OCI-LY1 (cell line): ENCODE measurements at regions not wholly inside any gene's neighbourhood (a gene's known extent, or its start where the extent isn't known, plus 50 kb on each side); places are given as distances from the start of the nearest gene placed in this dataset.

Experiments used
- CTCF ChIP-seq: fragments of 200-600 bp; sonication (generic), shearing (Covaris generic); IDR thresholded peaks from 2 replicates; pipeline ENCODE4 v1.5.1; 2017; ENCODE audit warnings: mild to moderate bottlenecking, antibody characterized with exemption, low read length, moderate library complexity, mixed read lengths
- EZH2 ChIP-seq: fragments of 200-600 bp; sonication (generic), shearing (Covaris generic); IDR thresholded peaks from 2 replicates; pipeline ENCODE4 v1.8.0; 2017; ENCODE audit warnings: borderline replicate concordance, mixed run types, mild to moderate bottlenecking, antibody characterized with exemption, low read length, moderate library complexity, mixed read lengths

- TF ChIP-seq CTCF (no peak), EZH2 (no peak)
Measured at GRCh38 chr1:106603616-106604015, 452.9 kb upstream of the PRMT6 start.
